ENCODE measurements at regions not wholly inside any gene's neighbourhood (a gene's known extent, or its start where the extent isn't known, plus 50 kb on each side); places are given as distances from the start of the nearest gene placed in this dataset.

DNA sequence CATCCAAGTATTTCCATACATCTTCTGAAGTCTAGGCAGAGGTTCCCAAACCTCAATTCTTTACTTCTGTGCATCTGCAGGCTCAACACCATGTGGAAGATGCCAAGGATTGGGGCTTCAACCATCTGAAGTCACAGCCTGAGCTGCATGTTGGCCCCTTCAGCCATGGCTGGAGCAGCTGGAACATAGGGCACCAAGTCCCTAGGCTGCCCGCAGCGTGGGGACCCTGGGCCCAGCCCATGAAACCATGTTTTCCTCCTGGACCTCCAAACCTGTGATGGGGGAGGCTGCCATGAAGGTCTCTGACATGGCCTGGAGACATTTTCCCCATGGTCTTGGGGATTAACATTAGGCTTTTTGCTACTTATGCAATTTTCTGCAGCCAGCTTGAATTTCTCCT is 729.8 kb downstream of the KCNT2 start:
- no peak for DNase-seq (ENCODE audit: low spot score in 2 of 2)
- WGBS = 100% methylated on average over 2 of the region's 2 CpGs
- TF ChIP-seq POLR2AphosphoS5 (IDR thresholded peaks at IDR 0.05) (no peak), POLR2A (IDR thresholded peaks at IDR 0.05) (no peak), EP300 (IDR thresholded peaks at IDR 0.05) (no peak)
- TF ChIP-seq, protein P1, sequence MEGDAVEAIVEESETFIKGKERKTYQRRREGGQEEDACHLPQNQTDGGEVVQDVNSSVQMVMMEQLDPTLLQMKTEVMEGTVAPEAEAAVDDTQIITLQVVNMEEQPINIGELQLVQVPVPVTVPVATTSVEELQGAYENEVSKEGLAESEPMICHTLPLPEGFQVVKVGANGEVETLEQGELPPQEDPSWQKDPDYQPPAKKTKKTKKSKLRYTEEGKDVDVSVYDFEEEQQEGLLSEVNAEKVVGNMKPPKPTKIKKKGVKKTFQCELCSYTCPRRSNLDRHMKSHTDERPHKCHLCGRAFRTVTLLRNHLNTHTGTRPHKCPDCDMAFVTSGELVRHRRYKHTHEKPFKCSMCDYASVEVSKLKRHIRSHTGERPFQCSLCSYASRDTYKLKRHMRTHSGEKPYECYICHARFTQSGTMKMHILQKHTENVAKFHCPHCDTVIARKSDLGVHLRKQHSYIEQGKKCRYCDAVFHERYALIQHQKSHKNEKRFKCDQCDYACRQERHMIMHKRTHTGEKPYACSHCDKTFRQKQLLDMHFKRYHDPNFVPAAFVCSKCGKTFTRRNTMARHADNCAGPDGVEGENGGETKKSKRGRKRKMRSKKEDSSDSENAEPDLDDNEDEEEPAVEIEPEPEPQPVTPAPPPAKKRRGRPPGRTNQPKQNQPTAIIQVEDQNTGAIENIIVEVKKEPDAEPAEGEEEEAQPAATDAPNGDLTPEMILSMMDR (IDR thresholded peaks at IDR 0.05) = no peak
- Histone ChIP-seq H3K36me3 (no peaks in the 10 kb centered on the region), H3K4me3 (no peak overlapping the region), H3K9me3 (no peaks in the 10 kb centered on the region), H3K4me1 (no peaks in the 10 kb centered on the region), H3K27me3 (no peaks in the 10 kb centered on the region), H3K27ac (no peak overlapping the region)

DNA sequence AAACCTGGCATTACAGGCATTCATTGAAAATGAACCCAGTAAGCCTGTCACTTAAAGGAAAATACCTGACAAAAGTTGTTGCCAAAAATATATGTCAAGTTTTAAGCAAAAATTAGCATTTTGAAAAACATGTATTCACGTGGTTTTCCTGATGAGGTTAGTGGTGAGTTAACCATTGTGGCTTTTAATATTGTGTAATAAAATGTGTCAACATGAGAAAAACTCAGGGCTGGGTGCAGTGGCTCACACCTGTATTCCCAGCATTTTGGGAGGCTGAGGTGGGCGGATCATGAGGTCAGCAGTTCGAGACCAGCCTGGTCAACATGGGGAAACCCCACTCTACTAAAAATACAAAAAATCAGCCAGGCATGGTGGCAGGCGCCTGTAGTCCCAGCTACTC is 731.4 kb downstream of the KCNT2 start:
- Histone ChIP-seq H3K4me1 (no peaks in the 10 kb centered on the region), H3K9me3 (no peaks in the 10 kb centered on the region), H3K4me3 (no peak overlapping the region), H3K27ac (no peak overlapping the region), H3K36me3 (no peaks in the 10 kb centered on the region), H3K27me3 (no peaks in the 10 kb centered on the region)
- no peak for DNase-seq (ENCODE audit: low spot score in 2 of 2)
- no peak for TF ChIP-seq POLR2AphosphoS5 (IDR thresholded peaks at IDR 0.05)
- TF ChIP-seq, protein P1 (IDR thresholded peaks at IDR 0.05) = no peak
- 77% methylated on average over 4 of the region's 4 CpGs for WGBS

GRCh38 chr1:195872376-195872775 is 735.9 kb downstream of the KCNT2 start:
- Histone ChIP-seq H3K36me3 (no peaks in the 10 kb centered on the region), H3K4me3 (no peak overlapping the region), H3K9me3 (no peaks in the 10 kb centered on the region), H3K27ac (no peak overlapping the region), H3K4me1 (no peaks in the 10 kb centered on the region), H3K27me3 (no peaks in the 10 kb centered on the region)
- 82% methylated on average over 3 of the region's 3 CpGs for WGBS
- DNase-seq (ENCODE audit: low spot score in 2 of 2) = no peak
- TF ChIP-seq EP300 (IDR thresholded peaks at IDR 0.05) (no peak), POLR2AphosphoS5 (IDR thresholded peaks at IDR 0.05) (no peak), POLR2A (IDR thresholded peaks at IDR 0.05) (no peak)
- TF ChIP-seq, protein P1 (IDR thresholded peaks at IDR 0.05) = no peak

DNA sequence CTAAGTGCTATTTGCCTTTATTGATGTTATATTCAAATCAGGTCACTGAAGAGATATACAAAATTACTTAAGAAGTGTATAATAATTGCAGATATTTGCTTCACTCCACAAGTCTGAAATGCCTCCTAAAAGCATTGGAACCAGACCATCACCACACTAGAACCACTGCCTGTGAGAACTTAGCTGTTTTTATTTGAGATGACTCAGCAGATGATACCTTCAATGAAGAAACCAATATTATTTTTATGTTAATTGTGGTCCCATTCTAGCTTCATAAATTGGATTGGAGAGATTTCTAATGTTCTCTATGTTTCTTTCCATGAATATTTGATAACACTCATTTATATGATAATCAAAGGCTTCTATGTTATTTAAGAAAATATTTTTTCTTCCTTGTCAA is 740.6 kb downstream of the KCNT2 start:
- no peaks in the 10 kb centered on the region for H3K27me3 ChIP-seq
- H3K9me3 ChIP-seq = no peaks in the 10 kb centered on the region
- no peaks in the 10 kb centered on the region for H3K36me3 ChIP-seq
- TF ChIP-seq, protein P1 (IDR thresholded peaks at IDR 0.05) = no peak
- TF ChIP-seq POLR2A (IDR thresholded peaks at IDR 0.05) = no peak
- TF ChIP-seq POLR2AphosphoS5 (IDR thresholded peaks at IDR 0.05) = no peak
- TF ChIP-seq EP300 (IDR thresholded peaks at IDR 0.05) = no peak
- DNase-seq (ENCODE audit: low spot score in 2 of 2) = no peak
- no peak overlapping the region for H3K4me3 ChIP-seq
- H3K27ac ChIP-seq = no peak overlapping the region
- H3K4me1 ChIP-seq = no peaks in the 10 kb centered on the region

DNA sequence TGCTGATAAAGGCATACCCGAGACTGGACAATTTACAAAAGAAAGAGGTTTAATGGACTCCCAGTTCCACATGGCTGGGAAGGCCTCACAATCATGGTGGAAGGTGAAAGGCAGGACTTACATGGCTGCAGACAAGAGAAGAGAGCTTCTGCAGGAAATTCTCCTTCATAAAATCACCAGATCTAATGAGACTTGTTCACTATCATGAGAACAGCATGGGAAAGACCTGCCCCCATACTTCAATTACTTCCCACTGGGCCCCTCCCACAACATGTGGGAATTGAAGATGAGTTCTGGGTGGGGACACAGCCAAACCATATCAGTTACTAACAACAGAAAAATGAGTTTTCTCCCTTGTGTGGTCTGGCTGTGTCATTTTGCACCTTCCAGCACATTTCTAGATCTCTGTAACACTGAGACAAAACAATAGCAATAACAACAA is 741.4 kb downstream of the KCNT2 start:
- DNase-seq (ENCODE audit: low spot score in 2 of 2) = no peak
- TF ChIP-seq POLR2A (IDR thresholded peaks at IDR 0.05) (no peak), POLR2AphosphoS5 (IDR thresholded peaks at IDR 0.05) (no peak), EP300 (IDR thresholded peaks at IDR 0.05) (no peak)
- TF ChIP-seq, protein P1 (IDR thresholded peaks at IDR 0.05) = no peak
- 91% methylated on average over 1 of the region's 1 CpG for WGBS

More for the DNA sequence above, 741.4 kb downstream of the KCNT2 start:
- no peaks in the 10 kb centered on the region for H3K36me3 ChIP-seq
- no peaks in the 10 kb centered on the region for H3K9me3 ChIP-seq
- no peak overlapping the region for H3K27ac ChIP-seq
- H3K4me3 ChIP-seq = no peak overlapping the region
- no peaks in the 10 kb centered on the region for H3K4me1 ChIP-seq
- H3K27me3 ChIP-seq = no peaks in the 10 kb centered on the region
